ENCODE measurements at regions not wholly inside any gene's neighbourhood (a gene's known extent, or its start where the extent isn't known, plus 50 kb on each side); places are given as distances from the start of the nearest gene placed in this dataset.

GRCh38 chr11:43561832-43562231 lies 118.7 kb upstream of the HSD17B12 start:
- H3K27me3 Mint-ChIP-seq (ENCODE audit: low read depth) = peaks cover 52% of the 10 kb centered on the region
- no peak for ATAC-seq
- H3K4me1 Mint-ChIP-seq (ENCODE audit: low read depth) = peaks cover 8% of the 10 kb centered on the region
- no peak for DNase-seq
- H3K36me3 Mint-ChIP-seq (ENCODE audit: insufficient read depth) = no peaks in the 10 kb centered on the region
- no peak overlapping the region for H3K4me3 Mint-ChIP-seq
- H3K9me3 Mint-ChIP-seq = no peaks in the 10 kb centered on the region

- no peaks in the 10 kb centered on the region for H3K9me3 Mint-ChIP-seq
- H3K4me3 Mint-ChIP-seq = no peak overlapping the region
- no peaks in the 10 kb centered on the region for H3K36me3 Mint-ChIP-seq (ENCODE audit: insufficient read depth)
- ATAC-seq = no peak
- DNase-seq = no peak
- H3K4me1 Mint-ChIP-seq (ENCODE audit: low read depth) = no peaks in the 10 kb centered on the region
- peaks cover 66% of the 10 kb centered on the region for H3K27me3 Mint-ChIP-seq (ENCODE audit: low read depth)
These were observed 113.1 kb upstream of the HSD17B12 start for GRCh38 chr11:43567396-43567975.

GRCh38 chr11:43573233-43573632 lies 107.3 kb upstream of the HSD17B12 start:
- Mint-ChIP-seq H3K4me3 (no peak overlapping the region), H3K27me3 (ENCODE audit: low read depth) (peaks cover 96% of the 10 kb centered on the region), H3K9me3 (no peaks in the 10 kb centered on the region), H3K4me1 (ENCODE audit: low read depth) (peaks cover 14% of the 10 kb centered on the region), H3K36me3 (ENCODE audit: insufficient read depth) (no peaks in the 10 kb centered on the region)
- no peak for ATAC-seq
- no peak for DNase-seq

- peaks cover 95% of the 10 kb centered on the region for H3K27me3 Mint-ChIP-seq (ENCODE audit: low read depth)
- no peak overlapping the region for H3K4me3 Mint-ChIP-seq
- peaks cover 17% of the 10 kb centered on the region for H3K4me1 Mint-ChIP-seq (ENCODE audit: low read depth)
- ATAC-seq (no peak), DNase-seq (no peak)
- no peaks in the 10 kb centered on the region for H3K9me3 Mint-ChIP-seq
- no peaks in the 10 kb centered on the region for H3K36me3 Mint-ChIP-seq (ENCODE audit: insufficient read depth)
These were observed 106.7 kb upstream of the HSD17B12 start for GRCh38 chr11:43573873-43574272.

- Mint-ChIP-seq H3K9me3 (no peaks in the 10 kb centered on the region), H3K4me3 (no peak overlapping the region), H3K4me1 (ENCODE audit: low read depth) (peaks cover 19% of the 10 kb centered on the region), H3K36me3 (ENCODE audit: insufficient read depth) (no peaks in the 10 kb centered on the region), H3K27me3 (ENCODE audit: low read depth) (peaks cover 92% of the 10 kb centered on the region)
- ATAC-seq (no peak), DNase-seq (no peak)
These were observed 106.1 kb upstream of the HSD17B12 start for GRCh38 chr11:43574411-43574810.

- Mint-ChIP-seq H3K9me3 (no peaks in the 10 kb centered on the region), H3K36me3 (ENCODE audit: insufficient read depth) (no peaks in the 10 kb centered on the region), H3K4me3 (no peak overlapping the region), H3K27me3 (ENCODE audit: low read depth) (peaks cover 91% of the 10 kb centered on the region), H3K4me1 (ENCODE audit: low read depth) (peaks cover 24% of the 10 kb centered on the region)
- DNase-seq = no peak
- peak; percentile 36 to 40 for ATAC-seq
These were observed 105.3 kb upstream of the HSD17B12 start for GRCh38 chr11:43574949-43575912.

- ATAC-seq = no peak
- Mint-ChIP-seq H3K27me3 (ENCODE audit: low read depth) (peaks cover 91% of the 10 kb centered on the region), H3K9me3 (no peaks in the 10 kb centered on the region), H3K4me3 (no peak overlapping the region), H3K36me3 (ENCODE audit: insufficient read depth) (no peaks in the 10 kb centered on the region), H3K4me1 (ENCODE audit: low read depth) (peaks cover 31% of the 10 kb centered on the region)
- DNase-seq = no peak
These were observed 104.6 kb upstream of the HSD17B12 start for GRCh38 chr11:43575913-43576310.

- peaks cover 93% of the 10 kb centered on the region for H3K27me3 Mint-ChIP-seq (ENCODE audit: low read depth)
- ATAC-seq = no peak
- no peaks in the 10 kb centered on the region for H3K9me3 Mint-ChIP-seq
- peaks cover 33% of the 10 kb centered on the region for H3K4me1 Mint-ChIP-seq (ENCODE audit: low read depth)
- DNase-seq = no peak
- no peaks in the 10 kb centered on the region for H3K36me3 Mint-ChIP-seq (ENCODE audit: insufficient read depth)
- no peak overlapping the region for H3K4me3 Mint-ChIP-seq
These were observed 104.2 kb upstream of the HSD17B12 start for GRCh38 chr11:43576320-43576802.

- H3K4me1 Mint-ChIP-seq (ENCODE audit: low read depth) = peaks cover 38% of the 10 kb centered on the region
- H3K36me3 Mint-ChIP-seq (ENCODE audit: insufficient read depth) = no peaks in the 10 kb centered on the region
- no peaks in the 10 kb centered on the region for H3K9me3 Mint-ChIP-seq
- DNase-seq (no peak), ATAC-seq (no peak)
- H3K27me3 Mint-ChIP-seq (ENCODE audit: low read depth) = peaks cover 93% of the 10 kb centered on the region
- no peak overlapping the region for H3K4me3 Mint-ChIP-seq
These were observed 103.6 kb upstream of the HSD17B12 start for GRCh38 chr11:43576803-43577521.

GRCh38 chr11:43577566-43578264 lies 102.8 kb upstream of the HSD17B12 start:
- peaks cover 92% of the 10 kb centered on the region for H3K27me3 Mint-ChIP-seq (ENCODE audit: low read depth)
- H3K4me1 Mint-ChIP-seq (ENCODE audit: low read depth) = peaks cover 38% of the 10 kb centered on the region
- no peak overlapping the region for H3K4me3 Mint-ChIP-seq
- no peaks in the 10 kb centered on the region for H3K36me3 Mint-ChIP-seq (ENCODE audit: insufficient read depth)
- DNase-seq (no peak), ATAC-seq (no peak)
- H3K9me3 Mint-ChIP-seq = no peaks in the 10 kb centered on the region

GRCh38 chr11:43578346-43579170 lies 102.0 kb upstream of the HSD17B12 start:
- no peaks in the 10 kb centered on the region for H3K36me3 Mint-ChIP-seq (ENCODE audit: insufficient read depth)
- DNase-seq = no peak
- peaks cover 38% of the 10 kb centered on the region for H3K4me1 Mint-ChIP-seq (ENCODE audit: low read depth)
- H3K4me3 Mint-ChIP-seq = peak overlapping the region; percentile 72
- H3K9me3 Mint-ChIP-seq = no peaks in the 10 kb centered on the region
- peak; percentile 13 to 20 for ATAC-seq
- H3K27me3 Mint-ChIP-seq (ENCODE audit: low read depth) = peaks cover 92% of the 10 kb centered on the region

- Mint-ChIP-seq H3K4me1 (ENCODE audit: low read depth) (peaks cover 38% of the 10 kb centered on the region), H3K9me3 (no peaks in the 10 kb centered on the region), H3K36me3 (ENCODE audit: insufficient read depth) (no peaks in the 10 kb centered on the region), H3K27me3 (ENCODE audit: low read depth) (peaks cover 91% of the 10 kb centered on the region), H3K4me3 (peak overlapping the region; percentile 72)
- DNase-seq = no peak
- ATAC-seq = peak; percentile 62 to 70
These were observed 101.2 kb upstream of the HSD17B12 start for GRCh38 chr11:43579171-43579918.

GRCh38 chr11:43579919-43580276 lies 100.6 kb upstream of the HSD17B12 start:
- Mint-ChIP-seq H3K9me3 (no peaks in the 10 kb centered on the region), H3K36me3 (ENCODE audit: insufficient read depth) (no peaks in the 10 kb centered on the region), H3K4me3 (peak overlapping the region; percentile 68), H3K4me1 (ENCODE audit: low read depth) (peaks cover 36% of the 10 kb centered on the region), H3K27me3 (ENCODE audit: low read depth) (peaks cover 91% of the 10 kb centered on the region)
- ATAC-seq (no peak), DNase-seq (no peak)
